Endothelial cell of umbilical vein (primary cell): ENCODE measurements at regions not wholly inside any gene's neighbourhood (a gene's known extent, or its start where the extent isn't known, plus 50 kb on each side); places are given as distances from the start of the nearest gene placed in this dataset.

Experiments
- BruUV-seq: library from RNA; stranded (reverse); fragments of 400-500 nt; replicated peaks from 2 replicates; lab custom pipeline; 2021; lab: Mats Ljungman, UMichigan
- CTCF ChIA-PET: fragments of 300-600, 350-600 bp; sonication (Branson Sonifier 250); formaldehyde crosslinking; loops from one replicate; lab custom pipeline; 2021; ENCODE audit warnings: antibody characterized with exemption, inconsistent platforms; lab: Charles Lee
- POLR2A ChIA-PET: fragments of 300-600, 350-600 bp; sonication (Branson Sonifier 250); formaldehyde crosslinking; loops from one replicate; lab custom pipeline; 2021; ENCODE audit warnings: antibody characterized with exemption, inconsistent platforms; lab: Charles Lee
- DNase-seq: peaks from one replicate; pipeline ENCODE4 v3.0.0-alpha.2; 2011; ENCODE audit warnings: low read depth, low spot score
- FAIRE-seq: peaks from 2 replicates; lab custom pipeline; 2011; peaks lifted over from hg19 to GRCh38; lab: Jason Lieb, UNC
- H2AFZ ChIP-seq: 2 replicates; pipeline ENCODE4 v1.6.0; 2012; ENCODE audit warnings: low read depth, low read length, control low read depth, inconsistent platforms
- H3K27ac ChIP-seq: 2 replicates; pipeline ENCODE4 v1.5.1; 2011; ENCODE audit warnings: low read depth, mild to moderate bottlenecking, control low read depth, low read length, moderate library complexity; ENCODE audit not compliant: insufficient read depth
- H3K27me3 ChIP-seq, 2 experiments: 2 replicates each; pipeline versions ENCODE4 v1.6.0 to v1.6.1; 2011; ENCODE audit warnings: low read length in 2 of 2, mixed read lengths in 1 of 2; ENCODE audit not compliant: control insufficient read depth in 2 of 2, insufficient read depth in 2 of 2
- H3K36me3 ChIP-seq, 2 experiments: 2 replicates in 1 of 2; 3 replicates in 1 of 2; pipeline ENCODE4 v1.5.1; 2011; ENCODE audit warnings: low read length in 2 of 2, mild to moderate bottlenecking in 1 of 2, moderate library complexity in 1 of 2; ENCODE audit not compliant: control insufficient read depth in 2 of 2, insufficient read depth in 2 of 2; ENCODE audit errors: extremely low read depth in 1 of 2
- H3K4me1 ChIP-seq: 3 replicates; pipeline ENCODE4 v1.5.1; 2011; ENCODE audit warnings: mild to moderate bottlenecking, low read length; ENCODE audit not compliant: control insufficient read depth, insufficient read depth; ENCODE audit errors: extremely low read depth
- H3K4me2 ChIP-seq: 2 replicates; pipeline ENCODE4 v1.6.1; 2011; ENCODE audit warnings: low read length, control low read depth, mixed read lengths; ENCODE audit not compliant: insufficient read depth
- H3K4me3 ChIP-seq, 3 experiments: fragments of 200-600 bp in 1 of 3; sonication (generic), shearing (Covaris generic) in 1 of 3; replicated peaks in 1 of 3; 2 replicates each; pipeline ENCODE4 v1.5.1; 2011 to 2016; ENCODE audit warnings: control low read depth in 3 of 3, low read length in 3 of 3, mild to moderate bottlenecking in 2 of 3, inconsistent platforms in 1 of 3, low read depth in 1 of 3, moderate library complexity in 1 of 3; ENCODE audit not compliant: insufficient read depth in 1 of 3
- H3K79me2 ChIP-seq: 2 replicates; pipeline ENCODE4 v1.6.0; 2012; ENCODE audit warnings: low read length, inconsistent platforms; ENCODE audit not compliant: control insufficient read depth, insufficient read depth
- H3K9ac ChIP-seq: replicated peaks from 2 replicates; pipeline ENCODE3; 2011; ENCODE audit warnings: low read length, control low read depth; ENCODE audit not compliant: insufficient read depth; ENCODE audit errors: extremely low read depth
- H3K9me1 ChIP-seq: replicated peaks from 3 replicates; pipeline ENCODE4 v1.6.0; 2011; ENCODE audit warnings: mild to moderate bottlenecking, low read length; ENCODE audit not compliant: control insufficient read depth, insufficient read depth; ENCODE audit errors: extremely low read depth
- H3K9me3 ChIP-seq: replicated peaks from 2 replicates; pipeline ENCODE4 v1.5.1; 2012; ENCODE audit warnings: low read length, inconsistent platforms; ENCODE audit not compliant: control insufficient read depth, insufficient read depth
- H4K20me1 ChIP-seq: replicated peaks from 2 replicates; pipeline ENCODE3; 2011; ENCODE audit warnings: mild to moderate bottlenecking, low read length; ENCODE audit not compliant: control insufficient read depth, insufficient read depth; ENCODE audit errors: extremely low read depth
- EZH2 ChIP-seq: IDR thresholded peaks from 2 replicates; pipeline ENCODE4 v1.6.1; 2012; ENCODE audit warnings: borderline replicate concordance, low read depth, mild to moderate bottlenecking, moderate library complexity, low read length, inconsistent platforms; ENCODE audit not compliant: severe bottlenecking
- FOS ChIP-seq: IDR thresholded peaks from 2 replicates; pipeline ENCODE4 v1.6.1; 2011; ENCODE audit warnings: mild to moderate bottlenecking, low read length, moderate library complexity, borderline replicate concordance; ENCODE audit not compliant: insufficient read depth
- GATA2 ChIP-seq: IDR thresholded peaks from 2 replicates; pipeline ENCODE4 v1.7.0; 2011; ENCODE audit warnings: low read depth, mild to moderate bottlenecking, moderate library complexity, mixed read lengths, low read length; ENCODE audit not compliant: insufficient read length, insufficient read depth
- JUN ChIP-seq: IDR thresholded peaks from 2 replicates; pipeline ENCODE4 v1.6.1; 2011; ENCODE audit warnings: borderline replicate concordance, low read depth; ENCODE audit not compliant: insufficient read length, insufficient read depth
- MAX ChIP-seq: IDR thresholded peaks from 2 replicates; pipeline ENCODE4 v1.6.1; 2011; ENCODE audit not compliant: insufficient read depth, insufficient read length
- MYC ChIP-seq: IDR thresholded peaks from one replicate; pipeline ENCODE4 v1.6.1; 2011; ENCODE audit warnings: mild to moderate bottlenecking, low read depth, low read length
- POLR2A ChIP-seq: IDR thresholded peaks from 2 replicates; pipeline ENCODE4 v1.6.1; 2012; ENCODE audit warnings: low read depth, mild to moderate bottlenecking, control low read depth, low read length
- POLR2AphosphoS5 ChIP-seq: IDR thresholded peaks from 2 replicates; pipeline ENCODE4 v1.6.1; 2012; ENCODE audit warnings: low read depth, mild to moderate bottlenecking, control low read depth, low read length, moderate library complexity; ENCODE audit not compliant: insufficient read depth
- dilution Hi-C: fragments of 300-500 bp; cut with MboI; formaldehyde crosslinking; loops from one replicate; pipeline ENCODE4 v1.15.0; 2019; ENCODE audit warnings: low sequenced_read_pairs; ENCODE audit not compliant: extremely low pct_ligation_motif_present
- intact Hi-C: fragments of 100-400 bp; cut with micrococcal nuclease; formaldehyde crosslinking; loops from one replicate; pipeline ENCODE4 v1.10.0; 2022
- TF ChIP-seq, protein P1 (sequence below), 2 donors: IDR thresholded peaks; 1 replicate in 1 of 2; 2 replicates in 1 of 2; pipeline ENCODE4 v1.5.1; 2011; ENCODE audit warnings: low read length in 2 of 2, mild to moderate bottlenecking in 2 of 2, moderate library complexity in 2 of 2, control low read depth in 1 of 2, inconsistent platforms in 1 of 2, low read depth in 1 of 2; ENCODE audit not compliant: insufficient read depth in 1 of 2; ENCODE audit errors: extremely low read depth in 1 of 2

DNA sequence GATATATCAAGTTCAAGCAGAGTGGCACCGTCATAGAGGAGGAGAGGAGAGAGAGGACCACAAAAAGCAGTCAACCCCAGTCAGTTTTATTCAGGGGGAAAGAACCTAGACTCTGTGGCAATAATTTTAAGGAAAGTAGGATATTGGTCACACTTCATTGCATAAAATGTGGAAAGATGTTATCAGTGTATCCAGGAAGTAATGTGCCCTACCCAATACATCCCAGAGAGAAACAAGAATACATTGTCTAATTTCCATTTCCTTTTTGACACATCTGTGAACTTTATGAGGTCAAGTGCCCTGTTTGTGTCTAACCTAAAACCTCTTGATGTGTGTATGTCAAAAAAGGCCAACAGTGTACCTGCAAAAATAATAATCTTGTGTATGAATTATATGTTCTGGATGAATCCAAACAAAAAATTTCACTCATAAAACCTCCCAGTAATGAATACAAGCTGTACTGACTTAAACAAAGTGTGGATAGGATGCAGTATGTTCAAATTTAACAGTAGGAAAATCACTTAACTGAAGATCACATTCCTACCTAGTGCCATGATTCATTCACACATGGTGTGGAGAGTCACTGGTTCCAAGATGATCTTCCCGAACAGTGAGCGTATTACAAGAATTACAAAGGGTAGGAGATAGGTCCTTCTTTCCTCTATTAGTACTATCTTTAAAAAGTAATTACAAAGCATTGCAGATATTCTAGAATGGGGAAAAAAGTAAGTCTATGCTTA is 712.1 kb upstream of the CXADR start:
- intact Hi-C loops = no loop called here
- dilution Hi-C loops = no loop called here
- no peak for FAIRE-seq

GRCh38 chr21:16811011-16811410 is 701.8 kb upstream of the CXADR start:
- no peaks in the 10 kb centered on the region for H3K27me3 ChIP-seq
- POLR2A ChIA-PET = no interaction called here
- H2AFZ ChIP-seq = no peak overlapping the region
- no peaks in the 10 kb centered on the region for H3K4me1 ChIP-seq
- H3K4me3 ChIP-seq = no peak overlapping the region
- CTCF ChIA-PET = interaction anchor here (1.2 kb wide), 1 partner anchor 16 kb away, joined by 3 read pairs; no protein-coding TSS in a partner anchor
- no peaks in the 10 kb centered on the region for H3K9me1 ChIP-seq
- TF ChIP-seq EZH2 = no peak
- TF ChIP-seq FOS = no peak
- TF ChIP-seq, protein P1, sequence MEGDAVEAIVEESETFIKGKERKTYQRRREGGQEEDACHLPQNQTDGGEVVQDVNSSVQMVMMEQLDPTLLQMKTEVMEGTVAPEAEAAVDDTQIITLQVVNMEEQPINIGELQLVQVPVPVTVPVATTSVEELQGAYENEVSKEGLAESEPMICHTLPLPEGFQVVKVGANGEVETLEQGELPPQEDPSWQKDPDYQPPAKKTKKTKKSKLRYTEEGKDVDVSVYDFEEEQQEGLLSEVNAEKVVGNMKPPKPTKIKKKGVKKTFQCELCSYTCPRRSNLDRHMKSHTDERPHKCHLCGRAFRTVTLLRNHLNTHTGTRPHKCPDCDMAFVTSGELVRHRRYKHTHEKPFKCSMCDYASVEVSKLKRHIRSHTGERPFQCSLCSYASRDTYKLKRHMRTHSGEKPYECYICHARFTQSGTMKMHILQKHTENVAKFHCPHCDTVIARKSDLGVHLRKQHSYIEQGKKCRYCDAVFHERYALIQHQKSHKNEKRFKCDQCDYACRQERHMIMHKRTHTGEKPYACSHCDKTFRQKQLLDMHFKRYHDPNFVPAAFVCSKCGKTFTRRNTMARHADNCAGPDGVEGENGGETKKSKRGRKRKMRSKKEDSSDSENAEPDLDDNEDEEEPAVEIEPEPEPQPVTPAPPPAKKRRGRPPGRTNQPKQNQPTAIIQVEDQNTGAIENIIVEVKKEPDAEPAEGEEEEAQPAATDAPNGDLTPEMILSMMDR (IDR thresholded peaks at IDR 0.05; ENCODE audit: extremely low read depth in 1 of 2, insufficient read depth in 1 of 2, low read depth in 1 of 2, low read length in 2 of 2) = no peak
- no peak for TF ChIP-seq POLR2AphosphoS5
- no peak for TF ChIP-seq MAX
- TF ChIP-seq MYC = no peak
- TF ChIP-seq GATA2 = no peak
- no peak for TF ChIP-seq JUN
- no peak for TF ChIP-seq POLR2A
- no peaks in the 10 kb centered on the region for H3K79me2 ChIP-seq
- no peak overlapping the region for H3K27ac ChIP-seq
- H3K4me2 ChIP-seq = no peak overlapping the region
- no TSS peak for BruUV-seq
- DNase-seq (no peak), FAIRE-seq (no peak)
- no peaks in the 10 kb centered on the region for H3K9me3 ChIP-seq
- intact Hi-C loops (no loop called here), dilution Hi-C loops (no loop called here)
- no peaks in the 10 kb centered on the region for H3K36me3 ChIP-seq
- H3K9ac ChIP-seq = no peak overlapping the region
- no peaks in the 10 kb centered on the region for H4K20me1 ChIP-seq

More for the DNA sequence above, 712.1 kb upstream of the CXADR start:
- DNase-seq = peak; percentile 20
- POLR2A ChIA-PET = no interaction called here
- Histone ChIP-seq H3K9ac (no peak overlapping the region), H3K79me2 (no peaks in the 10 kb centered on the region), H3K4me1 (peaks cover 8% of the 10 kb centered on the region), H3K4me2 (peak overlapping the region; percentile 53), H3K27ac (no peak overlapping the region), H3K36me3 (no peaks in the 10 kb centered on the region), H3K4me3 (no peak overlapping the region), H3K9me3 (no peaks in the 10 kb centered on the region), H2AFZ (no peak overlapping the region), H3K27me3 (no peaks in the 10 kb centered on the region), H4K20me1 (no peaks in the 10 kb centered on the region), H3K9me1 (no peaks in the 10 kb centered on the region)
- CTCF ChIA-PET = interaction anchor here (0.9 to 1.1 kb wide), 2 partner anchors 13 to 17 kb away, joined by 3 to 4 read pairs; no protein-coding TSS in a partner anchor
- no TSS peak for BruUV-seq
- TF ChIP-seq GATA2 (peak; percentile 86), POLR2AphosphoS5 (no peak), FOS (peak; percentile 15)
